IMR-90 (cell line): ENCODE measurements at regions not wholly inside any gene's neighbourhood (a gene's known extent, or its start where the extent isn't known, plus 50 kb on each side); places are given as distances from the start of the nearest gene placed in this dataset.
A peak's percentile ranks its signal among the peaks of the same experiment; 100 is the strongest.

Experiments used
- ATAC-seq: fragments of 200-7000 bp; cut with Tn5 transposase; 2 replicates; pipeline ENCODE4 v1.9.1; 2020; ENCODE audit warnings: low read depth, mild to moderate bottlenecking, moderate library complexity
- BruUV-seq: library from RNA; stranded (reverse); fragments of 400-500 nt; replicated peaks from 2 replicates; lab custom pipeline; 2021; lab: Mats Ljungman, UMichigan
- CTCF ChIA-PET: fragments of 300-600 bp; formaldehyde crosslinking; extraction: SDS; loops from one replicate; lab custom pipeline; 2021; ENCODE audit warnings: antibody characterized with exemption; lab: Yijun Ruan, JAX
- POLR2A ChIA-PET: fragments of 300-600 bp; sonication (Branson Sonifier 250); formaldehyde crosslinking; loops from one replicate; lab custom pipeline; 2022; ENCODE audit warnings: antibody characterized with exemption; ENCODE audit not compliant: unreplicated experiment; lab: Charles Lee
- DNase-seq: peaks from one replicate; pipeline ENCODE4 v3.0.0; 2013
- H2AFZ ChIP-seq: replicated peaks from 2 replicates; pipeline ENCODE3; 2013; ENCODE audit warnings: low read length, mild to moderate bottlenecking; ENCODE audit not compliant: poor library complexity
- H2AK5ac ChIP-seq: 2 replicates; pipeline ENCODE4 v1.6.1; 2013; ENCODE audit warnings: low read depth, low read length, inconsistent platforms
- H2AK9ac ChIP-seq: replicated peaks from 2 replicates; pipeline ENCODE3; 2013; ENCODE audit warnings: mild to moderate bottlenecking, low read depth, low read length, moderate library complexity; ENCODE audit not compliant: poor library complexity
- H2BK120ac ChIP-seq: 2 replicates; pipeline ENCODE4 v1.6.1; 2013; ENCODE audit warnings: low read depth, low read length, inconsistent platforms
- H2BK15ac ChIP-seq: 3 replicates; pipeline ENCODE4 v1.6.1; 2013; ENCODE audit warnings: low read depth, low read length, inconsistent platforms
- H2BK20ac ChIP-seq: 2 replicates; pipeline ENCODE4 v1.6.1; 2013; ENCODE audit warnings: low read depth, mild to moderate bottlenecking, inconsistent platforms, low read length, moderate library complexity
- H2BK5ac ChIP-seq: 2 replicates; pipeline ENCODE4 v1.6.1; 2013; ENCODE audit warnings: mild to moderate bottlenecking, low read depth, low read length, inconsistent platforms; ENCODE audit not compliant: poor library complexity, severe bottlenecking
- H3K14ac ChIP-seq: replicated peaks from 2 replicates; pipeline ENCODE4 v1.6.1; 2013; ENCODE audit warnings: low read depth, low read length, inconsistent platforms
- H3K18ac ChIP-seq: 2 replicates; pipeline ENCODE4 v1.6.1; 2013; ENCODE audit warnings: low read depth, low read length, control low read depth
- H3K23ac ChIP-seq: 2 replicates; pipeline ENCODE4 v1.6.1; 2013; ENCODE audit warnings: low read depth, low read length, inconsistent platforms
- H3K27ac ChIP-seq: 2 replicates; pipeline ENCODE4 v1.5.1; 2013; ENCODE audit warnings: mild to moderate bottlenecking, control low read depth, low read length; ENCODE audit not compliant: insufficient read depth
- H3K27me3 ChIP-seq: 2 replicates; pipeline ENCODE4 v1.6.1; 2013; ENCODE audit warnings: low read length; ENCODE audit not compliant: control insufficient read depth, insufficient read depth
- H3K36me3 ChIP-seq: 2 replicates; pipeline ENCODE4 v1.6.1; 2013; ENCODE audit warnings: low read length, mixed read lengths; ENCODE audit not compliant: control insufficient read depth, insufficient read depth
- H3K4ac ChIP-seq: 2 replicates; pipeline ENCODE4 v1.6.1; 2013; ENCODE audit warnings: low read depth, low read length, inconsistent platforms
- H3K4me1 ChIP-seq: 2 replicates; pipeline ENCODE4 v1.6.1; 2013; ENCODE audit warnings: low read length, mixed read lengths; ENCODE audit not compliant: control insufficient read depth, insufficient read depth
- H3K4me2 ChIP-seq: 2 replicates; pipeline ENCODE4 v1.6.1; 2013; ENCODE audit warnings: low read depth, mild to moderate bottlenecking, control low read depth, low read length, moderate library complexity
- H3K4me3 ChIP-seq: 2 replicates; pipeline ENCODE4 v1.5.1; 2013; ENCODE audit warnings: low read depth, mild to moderate bottlenecking, control low read depth, low read length, moderate library complexity; ENCODE audit not compliant: insufficient read depth
- H3K56ac ChIP-seq: 2 replicates; pipeline ENCODE4 v1.6.1; 2013; ENCODE audit warnings: low read length, inconsistent platforms; ENCODE audit not compliant: insufficient read depth; ENCODE audit errors: extremely low read depth
- H3K79me1 ChIP-seq, 2 experiments: 2 replicates each; pipeline ENCODE4 v1.6.1; 2013; ENCODE audit warnings: low read length in 2 of 2, inconsistent platforms in 1 of 2, low read depth in 1 of 2
- H3K9ac ChIP-seq: 2 replicates; pipeline ENCODE4 v1.6.1; 2013; ENCODE audit warnings: low read depth, low read length, control low read depth
- H3K9me1 ChIP-seq: 2 replicates; pipeline ENCODE4 v1.6.1; 2013; ENCODE audit warnings: low read length, inconsistent platforms; ENCODE audit not compliant: insufficient read depth
- H3K9me3 ChIP-seq: 2 replicates; pipeline ENCODE4 v1.6.1; 2013; ENCODE audit warnings: low read length; ENCODE audit not compliant: control insufficient read depth, insufficient read depth
- H4K20me1 ChIP-seq: 2 replicates; pipeline ENCODE4 v1.6.1; 2013; ENCODE audit warnings: low read length, inconsistent platforms; ENCODE audit not compliant: insufficient read depth
- H4K5ac ChIP-seq: 2 replicates; pipeline ENCODE4 v1.6.1; 2013; ENCODE audit warnings: mild to moderate bottlenecking, low read depth, low read length, control low read depth
- H4K8ac ChIP-seq, 2 experiments: 2 replicates each; pipeline ENCODE4 v1.6.1; 2013; ENCODE audit warnings: low read depth in 2 of 2, low read length in 2 of 2, control low read depth in 1 of 2, inconsistent platforms in 1 of 2
- H4K91ac ChIP-seq: 2 replicates; pipeline ENCODE4 v1.6.1; 2013; ENCODE audit warnings: low read depth, low read length, inconsistent platforms; ENCODE audit not compliant: insufficient read depth
- CEBPB ChIP-seq: IDR thresholded peaks from 2 replicates; pipeline ENCODE4 v1.6.1; 2012; ENCODE audit warnings: low read depth, low read length, improper control_type of control experiment
- MXI1 ChIP-seq: IDR thresholded peaks from 2 replicates; pipeline ENCODE4 v1.6.1; 2012; ENCODE audit warnings: low read depth, mild to moderate bottlenecking, low read length, moderate library complexity, borderline replicate concordance
- SMC3 ChIP-seq: fragments of 150-350 bp; IDR thresholded peaks from 2 replicates; pipeline ENCODE4 v1.6.1; 2016; ENCODE audit warnings: low read depth, mild to moderate bottlenecking, antibody characterized with exemption, low read length, moderate library complexity
- dilution Hi-C: fragments of 300-500 bp; cut with HindIII; formaldehyde crosslinking; loops from one replicate; pipeline ENCODE4 v1.14.3; 2018; ENCODE audit warnings: low sequenced_read_pairs; ENCODE audit not compliant: unreplicated experiment
- in situ Hi-C: fragments of 300-500 bp; cut with MboI; formaldehyde crosslinking; loops from 3 replicates; pipeline ENCODE4 v1.14.3; 2019; ENCODE audit warnings: low sequenced_read_pairs, inconsistent platforms, mixed read lengths
- intact Hi-C: fragments of 100-400 bp; cut with micrococcal nuclease; formaldehyde crosslinking; loops from 2 replicates; pipeline ENCODE4 v1.10.0; 2022

DNA sequence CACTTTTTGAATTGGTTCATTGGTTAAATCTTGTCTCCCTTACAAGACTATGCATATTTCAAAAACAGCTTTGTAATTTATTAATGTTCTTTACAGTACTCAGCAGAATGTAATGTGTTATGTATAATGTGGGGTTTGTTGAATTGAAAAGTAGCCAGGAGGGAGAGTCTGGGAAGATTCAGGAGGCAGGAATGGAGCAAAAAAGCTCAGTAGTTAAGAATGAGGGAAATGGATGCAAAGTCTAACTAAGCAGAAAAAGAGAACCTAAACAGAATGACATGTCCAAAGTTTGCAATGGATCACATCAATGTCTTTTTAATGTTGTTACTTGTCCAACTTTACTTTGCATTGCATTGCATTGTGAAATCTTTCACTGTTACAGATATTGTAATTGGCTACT lies 86.5 kb upstream of the CARD18 start:
- Histone ChIP-seq H2BK120ac (no peak overlapping the region), H3K4me3 (no peak overlapping the region), H3K56ac (no peak overlapping the region), H4K91ac (no peak overlapping the region), H4K5ac (no peak overlapping the region), H2BK20ac (no peak overlapping the region), H4K20me1 (no peaks in the 10 kb centered on the region), H2BK5ac (no peak overlapping the region), H3K4me1 (peaks cover 8% of the 10 kb centered on the region), H2AK9ac (no peak overlapping the region), H3K79me1 (no peaks in the 10 kb centered on the region), H3K4ac (no peak overlapping the region), H3K9ac (no peak overlapping the region), H3K36me3 (no peaks in the 10 kb centered on the region), H2AK5ac (no peak overlapping the region), H4K8ac (no peak overlapping the region), H3K27me3 (no peaks in the 10 kb centered on the region), H3K27ac (no peak overlapping the region), H3K14ac (no peak overlapping the region), H2AFZ (no peak overlapping the region), H3K23ac (no peak overlapping the region), H3K9me1 (peaks cover 4% of the 10 kb centered on the region; the same call in 1 of the 2 replicates), H3K4me2 (no peak overlapping the region), H2BK15ac (no peak overlapping the region), H3K18ac (no peak overlapping the region), H3K9me3 (no peaks in the 10 kb centered on the region)
- dilution Hi-C loops (no loop called here), intact Hi-C loops (no loop called here), in situ Hi-C loops (no loop called here)
- DNase-seq (peak; percentile 68), ATAC-seq (peak; percentile 71)
- BruUV-seq: no TSS peak
- ChIA-PET CTCF (no interaction called here), POLR2A (no interaction called here)
- no peak for TF ChIP-seq SMC3
- peak; percentile 45; the same call in 1 of the 2 replicates for TF ChIP-seq CEBPB
- no peak for TF ChIP-seq MXI1
